Uterus (tissue), 3 donors: ENCODE measurements at regions not wholly inside any gene's neighbourhood (a gene's known extent, or its start where the extent isn't known, plus 50 kb on each side); places are given as distances from the start of the nearest gene placed in this dataset.

Source experiments
- DNase-seq, 2 donors: peaks; one replicate each; pipeline ENCODE4 v3.0.0-alpha.2; 2019 to 2020
- H3K27ac ChIP-seq, 2 donors: fragments of 200-600 bp; sonication (generic); 1 replicate in 1 of 2; 2 replicates in 1 of 2; pipeline ENCODE4 v1.5.1; 2016 to 2018
- H3K27me3 ChIP-seq, 2 donors: fragments of 200-600 bp; sonication (generic); one replicate each; pipeline ENCODE4 v1.5.1; 2018 to 2019; ENCODE audit warnings: control low read depth in 1 of 2
- H3K36me3 ChIP-seq, 2 donors: fragments of 200-600 bp; sonication (generic); one replicate each; pipeline ENCODE4 v1.5.1; 2019; ENCODE audit warnings: control low read depth in 1 of 2
- H3K4me1 ChIP-seq, 2 donors: fragments of 200-600 bp; sonication (generic); one replicate each; pipeline ENCODE4 v1.5.1; 2018 to 2019; ENCODE audit warnings: control low read depth in 1 of 2
- H3K4me3 ChIP-seq, 2 donors: fragments of 200-600 bp; sonication (generic); 1 replicate in 1 of 2; 2 replicates in 1 of 2; pipeline ENCODE4 v1.5.1; 2018 to 2019; ENCODE audit warnings: mild to moderate bottlenecking in 1 of 2
- H3K9me3 ChIP-seq, 2 donors: fragments of 200-600 bp; sonication (generic); one replicate each; pipeline ENCODE4 v1.5.1; 2019; ENCODE audit warnings: control low read depth in 1 of 2
- POLR2A ChIP-seq, 2 donors: fragments of 450-650 bp; IDR thresholded peaks; one replicate each; pipeline ENCODE4 v1.6.1; 2016; ENCODE audit warnings: antibody characterized with exemption in 2 of 2, mild to moderate bottlenecking in 1 of 2, moderate library complexity in 1 of 2
- intact Hi-C: fragments of 100-400 bp; cut with DNase I; formaldehyde crosslinking; loops from one replicate; pipeline ENCODE4 v1.15.1; 2023; ENCODE audit warnings: low total_unique reads
- TF ChIP-seq, protein P1 (sequence below), 4 experiments: fragments of 200-600 bp in 2 of 4; fragments of 450-650 bp in 2 of 4; sonication (generic) in 2 of 4; IDR thresholded peaks; one replicate each; pipeline ENCODE4 v1.5.1; 2016 to 2019; ENCODE audit warnings: antibody characterized with exemption in 4 of 4, mild to moderate bottlenecking in 2 of 4, moderate library complexity in 1 of 4
- donor health status: DM: yes; HTN: yes; CAD: no.

DNA sequence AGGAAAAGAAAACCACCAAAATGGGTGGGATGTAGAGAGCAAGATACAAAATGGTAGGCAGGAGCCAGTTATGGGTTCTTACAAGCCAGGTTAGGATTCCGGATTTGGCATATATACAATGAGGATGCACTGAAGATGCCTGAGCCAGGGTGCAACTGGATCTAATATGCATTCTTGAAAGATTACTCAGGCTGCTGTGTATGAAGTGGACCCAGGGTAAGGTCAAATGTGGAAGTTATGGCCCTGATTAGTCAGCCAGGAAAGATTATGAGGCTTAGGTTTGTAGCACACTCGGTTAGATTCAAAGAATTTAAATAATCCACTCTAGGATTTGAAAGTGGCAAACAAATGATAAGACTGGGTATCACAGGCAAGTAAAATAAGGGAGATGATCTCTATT, 1750.7 kb upstream of the FLRT2 start:
- Histone ChIP-seq H3K27me3 (no peaks in the 10 kb centered on the region), H3K36me3 (no peaks in the 10 kb centered on the region), H3K27ac (no peak overlapping the region), H3K4me3 (no peak overlapping the region), H3K9me3 (no peaks in the 10 kb centered on the region), H3K4me1 (no peaks in the 10 kb centered on the region)
- TF ChIP-seq, protein P1, sequence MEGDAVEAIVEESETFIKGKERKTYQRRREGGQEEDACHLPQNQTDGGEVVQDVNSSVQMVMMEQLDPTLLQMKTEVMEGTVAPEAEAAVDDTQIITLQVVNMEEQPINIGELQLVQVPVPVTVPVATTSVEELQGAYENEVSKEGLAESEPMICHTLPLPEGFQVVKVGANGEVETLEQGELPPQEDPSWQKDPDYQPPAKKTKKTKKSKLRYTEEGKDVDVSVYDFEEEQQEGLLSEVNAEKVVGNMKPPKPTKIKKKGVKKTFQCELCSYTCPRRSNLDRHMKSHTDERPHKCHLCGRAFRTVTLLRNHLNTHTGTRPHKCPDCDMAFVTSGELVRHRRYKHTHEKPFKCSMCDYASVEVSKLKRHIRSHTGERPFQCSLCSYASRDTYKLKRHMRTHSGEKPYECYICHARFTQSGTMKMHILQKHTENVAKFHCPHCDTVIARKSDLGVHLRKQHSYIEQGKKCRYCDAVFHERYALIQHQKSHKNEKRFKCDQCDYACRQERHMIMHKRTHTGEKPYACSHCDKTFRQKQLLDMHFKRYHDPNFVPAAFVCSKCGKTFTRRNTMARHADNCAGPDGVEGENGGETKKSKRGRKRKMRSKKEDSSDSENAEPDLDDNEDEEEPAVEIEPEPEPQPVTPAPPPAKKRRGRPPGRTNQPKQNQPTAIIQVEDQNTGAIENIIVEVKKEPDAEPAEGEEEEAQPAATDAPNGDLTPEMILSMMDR (IDR thresholded peaks at IDR 0.05), result no peak
- TF ChIP-seq POLR2A (IDR thresholded peaks at IDR 0.05), result no peak
- DNase-seq, result no peak
- intact Hi-C loops, result no loop called here

DNA sequence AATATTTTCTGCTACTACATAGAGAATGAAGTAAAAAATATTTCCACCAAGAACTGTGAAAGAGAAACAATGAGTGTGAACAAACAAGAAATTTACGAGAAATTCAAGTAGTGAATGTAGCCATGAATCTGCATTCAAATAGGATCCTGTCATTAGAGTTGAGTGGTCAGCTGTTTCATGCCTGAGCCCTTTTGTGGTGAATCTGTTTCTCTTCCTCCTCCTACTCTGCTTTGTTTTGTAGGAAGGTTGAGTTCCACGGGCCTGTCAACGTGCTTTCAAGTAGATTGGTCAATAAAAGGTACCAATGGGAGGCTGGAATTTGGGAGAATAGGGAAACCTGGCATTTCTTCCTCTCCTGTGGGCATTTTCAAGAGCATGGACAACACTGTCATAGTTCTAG, 1749.6 kb upstream of the FLRT2 start:
- intact Hi-C loops, result no loop called here
- Histone ChIP-seq H3K27me3 (no peaks in the 10 kb centered on the region), H3K4me3 (no peak overlapping the region), H3K27ac (no peak overlapping the region), H3K36me3 (no peaks in the 10 kb centered on the region), H3K9me3 (no peaks in the 10 kb centered on the region), H3K4me1 (no peaks in the 10 kb centered on the region)
- TF ChIP-seq, protein P1 (IDR thresholded peaks at IDR 0.05), result no peak
- no peak for TF ChIP-seq POLR2A (IDR thresholded peaks at IDR 0.05)
- no peak for DNase-seq

DNA sequence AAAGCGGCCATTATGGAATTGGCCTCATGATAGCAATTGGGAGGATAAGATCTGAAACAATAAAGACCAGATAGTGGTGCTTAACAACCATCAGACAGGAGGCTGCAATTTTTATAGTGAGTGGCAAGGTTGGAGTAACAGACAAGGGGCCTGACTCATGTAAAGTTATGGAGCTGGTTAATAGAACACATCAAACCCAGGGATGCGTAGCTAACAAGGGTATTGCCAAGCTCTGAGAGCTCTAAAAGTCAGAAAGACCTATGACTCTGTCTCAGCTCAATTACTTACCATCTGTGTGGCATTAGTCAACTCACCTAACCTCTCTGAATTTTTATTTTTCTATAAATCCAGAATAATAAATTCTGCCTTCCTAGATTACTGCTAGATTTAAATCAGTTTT, 1731.5 kb upstream of the FLRT2 start:
- Histone ChIP-seq H3K4me3 (no peak overlapping the region), H3K27ac (no peak overlapping the region), H3K36me3 (no peaks in the 10 kb centered on the region), H3K9me3 (no peaks in the 10 kb centered on the region), H3K27me3 (no peaks in the 10 kb centered on the region), H3K4me1 (no peaks in the 10 kb centered on the region)
- TF ChIP-seq, protein P1 (IDR thresholded peaks at IDR 0.05), result no peak
- no peak for TF ChIP-seq POLR2A (IDR thresholded peaks at IDR 0.05)
- intact Hi-C loops, result no loop called here
- DNase-seq, result no peak

DNA sequence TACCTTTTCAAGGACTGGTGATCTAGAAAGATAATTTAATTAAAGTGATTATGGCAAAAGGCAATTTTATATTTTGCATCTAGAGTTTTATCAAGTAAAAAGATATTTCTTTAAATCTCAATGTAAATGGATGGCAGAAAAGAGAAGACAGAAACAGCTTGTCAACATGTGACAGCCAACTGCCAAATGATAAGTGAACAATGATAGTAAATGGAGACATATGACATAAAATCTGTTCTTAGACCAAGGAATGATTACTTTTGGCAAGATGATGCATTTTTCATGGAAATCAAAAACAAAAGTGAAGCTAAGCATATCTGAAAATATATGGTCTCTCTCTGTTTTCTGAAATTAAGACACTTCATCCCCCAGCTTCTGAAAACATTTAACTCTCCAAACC, 1730.7 kb upstream of the FLRT2 start:
- intact Hi-C loops, result no loop called here
- no peaks in the 10 kb centered on the region for H3K9me3 ChIP-seq
- no peaks in the 10 kb centered on the region for H3K27me3 ChIP-seq
- no peak for TF ChIP-seq POLR2A (IDR thresholded peaks at IDR 0.05)
- TF ChIP-seq, protein P1 (IDR thresholded peaks at IDR 0.05), result no peak
- DNase-seq, result no peak
- H3K4me1 ChIP-seq, result no peaks in the 10 kb centered on the region
- no peaks in the 10 kb centered on the region for H3K36me3 ChIP-seq
- no peak overlapping the region for H3K4me3 ChIP-seq
- no peak overlapping the region for H3K27ac ChIP-seq

DNA sequence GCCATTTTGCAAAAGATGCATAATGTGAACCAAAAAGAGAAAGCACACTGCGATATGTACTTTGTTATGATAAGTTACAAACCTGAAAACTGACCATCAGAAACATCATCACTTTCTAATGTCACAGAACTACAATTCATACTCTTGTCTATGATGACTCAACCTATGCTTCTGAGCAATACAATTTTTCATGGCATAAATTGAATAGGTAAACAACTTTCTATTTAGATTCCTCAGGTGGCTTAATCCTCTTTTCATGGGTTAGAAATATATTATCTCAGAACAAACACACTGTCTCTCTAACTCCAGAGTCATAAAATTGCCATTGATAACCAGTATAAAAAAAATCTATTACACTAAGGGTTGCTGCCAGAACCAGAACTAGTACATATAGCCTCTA, 1715.0 kb upstream of the FLRT2 start:
- intact Hi-C loops, result no loop called here
- no peak overlapping the region for H3K27ac ChIP-seq
- TF ChIP-seq POLR2A (IDR thresholded peaks at IDR 0.05), result no peak
- TF ChIP-seq, protein P1 (IDR thresholded peaks at IDR 0.05), result no peak

More for the DNA sequence above, 1715.0 kb upstream of the FLRT2 start:
- no peak for DNase-seq
- no peaks in the 10 kb centered on the region for H3K36me3 ChIP-seq
- no peaks in the 10 kb centered on the region for H3K9me3 ChIP-seq
- no peaks in the 10 kb centered on the region for H3K27me3 ChIP-seq
- H3K4me3 ChIP-seq, result no peak overlapping the region
- H3K4me1 ChIP-seq, result no peaks in the 10 kb centered on the region
